ENCODE measurements at regions not wholly inside any gene's neighbourhood (a gene's known extent, or its start where the extent isn't known, plus 50 kb on each side); places are given as distances from the start of the nearest gene placed in this dataset.

- H3K4me1 ChIP-seq (ENCODE audit: control insufficient read depth, low read depth, low read length): no peaks in the 10 kb centered on the region
- no peak overlapping the region for H3K9ac ChIP-seq (ENCODE audit: low read length)
- no peak overlapping the region for H3K27ac ChIP-seq (ENCODE audit: low read length)
- no peaks in the 10 kb centered on the region for H3K36me3 ChIP-seq (ENCODE audit: control insufficient read depth, low read depth, low read length)
- H3K27me3 ChIP-seq (ENCODE audit: control insufficient read depth, insufficient read depth, low read length): no peaks in the 10 kb centered on the region
- H3K9me3 ChIP-seq (ENCODE audit: control insufficient read depth, low read depth, low read length): no peaks in the 10 kb centered on the region
- H3K4me3 ChIP-seq (ENCODE audit: low read length): no peak overlapping the region
These were observed 200.9 kb upstream of the SOX9 start for GRCh38 chr17:71919896-71920295.

DNA sequence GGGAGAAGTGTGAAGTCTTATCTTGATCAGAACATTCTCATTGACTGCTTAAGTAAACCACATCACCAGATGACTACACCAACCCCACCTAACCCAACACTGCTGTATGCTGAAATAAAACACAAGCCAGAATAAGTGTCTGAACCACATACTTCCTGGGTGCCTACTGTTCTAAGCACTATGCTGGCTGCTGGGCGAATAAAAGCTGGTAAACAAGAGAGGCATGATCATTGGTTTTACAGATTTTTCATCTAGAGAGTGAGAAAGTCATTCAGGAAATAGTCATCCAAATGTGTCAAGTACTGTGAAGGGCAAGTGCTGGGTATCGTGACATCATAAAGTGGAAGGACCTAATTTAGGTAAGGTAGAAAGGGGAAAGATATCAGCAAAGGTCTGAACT, 199.0 kb upstream of the SOX9 start:
- Histone ChIP-seq H3K36me3 (ENCODE audit: control insufficient read depth, low read depth, low read length) (no peaks in the 10 kb centered on the region), H3K4me1 (ENCODE audit: control insufficient read depth, low read depth, low read length) (no peaks in the 10 kb centered on the region), H3K9ac (ENCODE audit: low read length) (no peak overlapping the region), H3K9me3 (ENCODE audit: control insufficient read depth, low read depth, low read length) (no peaks in the 10 kb centered on the region), H3K27me3 (ENCODE audit: control insufficient read depth, insufficient read depth, low read length) (no peaks in the 10 kb centered on the region), H3K27ac (ENCODE audit: low read length) (no peak overlapping the region), H3K4me3 (ENCODE audit: low read length) (no peak overlapping the region)

DNA sequence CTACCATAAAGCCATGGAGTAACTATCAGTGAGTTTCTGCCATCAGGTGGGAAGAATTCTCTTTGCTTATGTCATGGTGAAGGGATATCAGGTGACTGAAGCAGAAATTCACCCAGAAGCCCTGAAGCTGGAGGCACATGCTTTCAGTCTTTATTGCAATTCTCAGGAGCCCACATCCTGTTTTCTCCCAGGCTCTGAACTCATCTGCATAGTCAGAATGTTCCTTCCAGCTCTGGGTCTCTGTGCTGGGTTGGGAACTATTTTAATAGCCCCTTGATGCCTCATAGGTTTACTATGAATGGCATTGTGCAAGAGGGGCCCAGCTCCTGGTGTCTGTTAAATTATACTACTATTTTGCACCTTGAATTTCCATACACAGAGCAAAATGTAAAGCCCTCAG, 198.4 kb upstream of the SOX9 start:
- H3K4me1 ChIP-seq (ENCODE audit: control insufficient read depth, low read depth, low read length): no peaks in the 10 kb centered on the region
- no peak overlapping the region for H3K27ac ChIP-seq (ENCODE audit: low read length)
- H3K9ac ChIP-seq (ENCODE audit: low read length): no peak overlapping the region
- H3K4me3 ChIP-seq (ENCODE audit: low read length): no peak overlapping the region
- H3K27me3 ChIP-seq (ENCODE audit: control insufficient read depth, insufficient read depth, low read length): no peaks in the 10 kb centered on the region
- no peaks in the 10 kb centered on the region for H3K9me3 ChIP-seq (ENCODE audit: control insufficient read depth, low read depth, low read length)
- H3K36me3 ChIP-seq (ENCODE audit: control insufficient read depth, low read depth, low read length): no peaks in the 10 kb centered on the region

- Histone ChIP-seq H3K4me3 (ENCODE audit: low read length) (no peak overlapping the region), H3K27ac (ENCODE audit: low read length) (no peak overlapping the region), H3K4me1 (ENCODE audit: control insufficient read depth, low read depth, low read length) (no peaks in the 10 kb centered on the region), H3K9me3 (ENCODE audit: control insufficient read depth, low read depth, low read length) (no peaks in the 10 kb centered on the region), H3K9ac (ENCODE audit: low read length) (no peak overlapping the region), H3K36me3 (ENCODE audit: control insufficient read depth, low read depth, low read length) (no peaks in the 10 kb centered on the region), H3K27me3 (ENCODE audit: control insufficient read depth, insufficient read depth, low read length) (no peaks in the 10 kb centered on the region)
These were observed 193.9 kb upstream of the SOX9 start for GRCh38 chr17:71926746-71927398.

DNA sequence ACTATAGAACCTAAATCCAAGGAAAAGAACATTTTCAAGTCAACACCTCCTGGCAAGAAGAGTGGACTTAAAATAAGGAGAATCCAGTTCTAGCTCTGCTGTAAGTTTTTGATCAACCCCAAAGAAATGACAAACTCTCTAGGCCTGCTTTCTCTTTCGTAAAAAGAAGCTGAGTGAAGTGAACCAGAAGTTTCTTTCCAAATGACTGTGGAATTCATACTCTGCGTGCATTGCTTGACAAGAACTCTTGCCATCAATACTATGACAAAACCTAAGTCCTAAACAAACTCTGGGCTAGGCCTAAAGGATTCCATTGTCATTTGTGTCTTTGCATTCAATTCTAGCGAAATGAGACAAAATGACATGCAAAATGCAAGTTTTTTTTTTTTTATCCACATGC, 187.5 kb upstream of the SOX9 start:
- Histone ChIP-seq H3K4me3 (ENCODE audit: low read length) (no peak overlapping the region), H3K9me3 (ENCODE audit: control insufficient read depth, low read depth, low read length) (no peaks in the 10 kb centered on the region)

DNA sequence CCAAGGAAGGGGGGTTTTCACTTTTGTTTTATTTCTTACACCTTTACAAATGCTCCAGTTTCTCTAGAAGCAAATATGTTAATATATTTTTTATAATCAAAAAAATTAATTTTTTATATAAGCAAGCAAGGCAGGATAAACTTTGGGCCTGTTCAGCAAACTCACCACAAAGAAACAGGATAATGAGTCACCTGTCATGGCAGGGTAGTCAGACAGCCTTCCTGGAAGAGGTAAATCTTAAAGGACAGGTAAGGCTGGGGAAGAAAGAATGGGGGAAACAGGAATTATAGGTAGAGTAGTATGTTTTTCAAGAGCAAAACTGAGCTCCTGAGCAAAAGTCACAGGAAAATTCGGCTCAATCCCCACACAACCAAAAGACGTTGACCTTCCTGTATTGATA, 186.3 kb upstream of the SOX9 start:
- H3K4me3 ChIP-seq (ENCODE audit: low read length): no peak overlapping the region
- no peaks in the 10 kb centered on the region for H3K27me3 ChIP-seq (ENCODE audit: control insufficient read depth, insufficient read depth, low read length)
- H3K4me1 ChIP-seq (ENCODE audit: control insufficient read depth, low read depth, low read length): no peaks in the 10 kb centered on the region
- H3K9ac ChIP-seq (ENCODE audit: low read length): no peak overlapping the region
- H3K27ac ChIP-seq (ENCODE audit: low read length): no peak overlapping the region
- no peaks in the 10 kb centered on the region for H3K36me3 ChIP-seq (ENCODE audit: control insufficient read depth, low read depth, low read length)
- H3K9me3 ChIP-seq (ENCODE audit: control insufficient read depth, low read depth, low read length): no peaks in the 10 kb centered on the region

More for the DNA sequence above, 187.5 kb upstream of the SOX9 start:
- Histone ChIP-seq H3K4me1 (ENCODE audit: control insufficient read depth, low read depth, low read length) (no peaks in the 10 kb centered on the region), H3K27ac (ENCODE audit: low read length) (no peak overlapping the region), H3K36me3 (ENCODE audit: control insufficient read depth, low read depth, low read length) (no peaks in the 10 kb centered on the region), H3K9ac (ENCODE audit: low read length) (no peak overlapping the region), H3K27me3 (ENCODE audit: control insufficient read depth, insufficient read depth, low read length) (no peaks in the 10 kb centered on the region)

DNA sequence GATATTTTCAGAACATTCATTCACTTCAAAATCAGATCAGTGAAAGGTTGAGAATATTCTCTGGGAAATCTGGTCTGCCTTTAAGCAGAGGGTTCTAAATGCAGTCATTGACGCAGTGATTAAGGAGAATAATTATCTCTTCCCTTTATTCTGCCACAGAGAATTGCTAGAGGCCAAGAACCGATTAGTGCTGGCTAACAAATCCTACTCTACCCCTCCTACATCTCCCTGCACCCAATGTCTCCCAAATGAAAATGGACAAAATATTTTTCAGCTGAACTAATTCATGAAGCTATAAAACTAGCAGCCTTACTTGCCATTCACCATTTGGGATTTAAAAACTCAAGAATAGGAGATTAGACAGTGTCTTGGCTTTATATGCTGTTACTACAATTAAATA, 185.5 kb upstream of the SOX9 start:
- no peaks in the 10 kb centered on the region for H3K27me3 ChIP-seq (ENCODE audit: control insufficient read depth, insufficient read depth, low read length)
- no peaks in the 10 kb centered on the region for H3K36me3 ChIP-seq (ENCODE audit: control insufficient read depth, low read depth, low read length)
- H3K27ac ChIP-seq (ENCODE audit: low read length): no peak overlapping the region
- no peak overlapping the region for H3K4me3 ChIP-seq (ENCODE audit: low read length)
- H3K9ac ChIP-seq (ENCODE audit: low read length): no peak overlapping the region
- H3K9me3 ChIP-seq (ENCODE audit: control insufficient read depth, low read depth, low read length): no peaks in the 10 kb centered on the region
- no peaks in the 10 kb centered on the region for H3K4me1 ChIP-seq (ENCODE audit: control insufficient read depth, low read depth, low read length)

DNA sequence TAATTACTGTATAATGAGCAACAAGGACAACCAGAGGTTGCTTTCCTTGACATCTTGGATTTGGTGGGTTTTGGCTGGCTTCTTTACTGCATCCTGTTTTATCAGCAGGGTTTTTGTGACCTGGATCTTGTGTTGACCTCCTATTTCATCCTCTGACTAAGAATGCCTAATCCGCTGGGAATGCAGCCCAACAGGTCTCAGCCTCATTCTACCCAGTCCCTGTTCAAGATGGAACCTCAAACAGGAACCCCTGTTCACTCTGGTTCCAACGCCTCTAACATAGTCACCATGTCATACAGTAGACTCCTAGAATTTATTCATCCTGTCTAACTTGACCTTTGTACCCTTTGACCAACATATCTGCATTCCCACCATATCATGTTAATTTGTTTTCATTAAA, 183.8 kb upstream of the SOX9 start:
- no peaks in the 10 kb centered on the region for H3K4me1 ChIP-seq (ENCODE audit: control insufficient read depth, low read depth, low read length)
- no peaks in the 10 kb centered on the region for H3K9me3 ChIP-seq (ENCODE audit: control insufficient read depth, low read depth, low read length)
- no peak overlapping the region for H3K9ac ChIP-seq (ENCODE audit: low read length)
- no peak overlapping the region for H3K27ac ChIP-seq (ENCODE audit: low read length)
- H3K36me3 ChIP-seq (ENCODE audit: control insufficient read depth, low read depth, low read length): no peaks in the 10 kb centered on the region
- no peak overlapping the region for H3K4me3 ChIP-seq (ENCODE audit: low read length)
- no peaks in the 10 kb centered on the region for H3K27me3 ChIP-seq (ENCODE audit: control insufficient read depth, insufficient read depth, low read length)

- Histone ChIP-seq H3K36me3 (ENCODE audit: control insufficient read depth, low read depth, low read length) (no peaks in the 10 kb centered on the region), H3K9ac (ENCODE audit: low read length) (no peak overlapping the region), H3K27me3 (ENCODE audit: control insufficient read depth, insufficient read depth, low read length) (no peaks in the 10 kb centered on the region), H3K9me3 (ENCODE audit: control insufficient read depth, low read depth, low read length) (no peaks in the 10 kb centered on the region), H3K27ac (ENCODE audit: low read length) (no peak overlapping the region), H3K4me1 (ENCODE audit: control insufficient read depth, low read depth, low read length) (no peaks in the 10 kb centered on the region), H3K4me3 (ENCODE audit: low read length) (no peak overlapping the region)
These were observed 182.9 kb upstream of the SOX9 start for GRCh38 chr17:71937914-71938313.

GRCh38 chr17:71938340-71939010, 182.3 kb upstream of the SOX9 start:
- Histone ChIP-seq H3K27me3 (ENCODE audit: control insufficient read depth, insufficient read depth, low read length) (no peaks in the 10 kb centered on the region), H3K4me3 (ENCODE audit: low read length) (no peak overlapping the region), H3K4me1 (ENCODE audit: control insufficient read depth, low read depth, low read length) (no peaks in the 10 kb centered on the region), H3K36me3 (ENCODE audit: control insufficient read depth, low read depth, low read length) (no peaks in the 10 kb centered on the region), H3K9ac (ENCODE audit: low read length) (no peak overlapping the region), H3K27ac (ENCODE audit: low read length) (no peak overlapping the region), H3K9me3 (ENCODE audit: control insufficient read depth, low read depth, low read length) (no peaks in the 10 kb centered on the region)

DNA sequence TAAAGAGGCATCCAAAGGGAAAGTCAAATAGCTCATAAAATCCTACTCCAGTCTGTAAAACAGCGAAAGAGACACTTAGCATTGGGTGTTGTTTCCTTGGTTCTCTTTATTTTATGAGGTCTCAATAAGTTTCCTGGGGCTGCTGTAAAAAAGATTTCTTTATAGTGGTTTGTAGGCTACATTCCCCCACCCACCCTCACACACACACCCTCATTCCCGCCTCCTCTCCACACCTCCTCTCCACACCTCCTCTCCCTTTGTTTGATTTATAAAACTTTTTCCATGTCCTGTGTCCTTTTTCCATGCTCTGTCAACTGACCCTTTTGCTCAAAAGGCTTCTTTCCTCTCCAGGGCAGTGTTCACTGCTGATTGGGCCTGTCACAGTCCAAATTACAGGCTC, 178.9 kb upstream of the SOX9 start:
- Histone ChIP-seq H3K27ac (ENCODE audit: low read length) (no peak overlapping the region), H3K4me3 (ENCODE audit: low read length) (no peak overlapping the region), H3K36me3 (ENCODE audit: control insufficient read depth, low read depth, low read length) (no peaks in the 10 kb centered on the region), H3K27me3 (ENCODE audit: control insufficient read depth, insufficient read depth, low read length) (no peaks in the 10 kb centered on the region), H3K4me1 (ENCODE audit: control insufficient read depth, low read depth, low read length) (no peaks in the 10 kb centered on the region), H3K9me3 (ENCODE audit: control insufficient read depth, low read depth, low read length) (no peaks in the 10 kb centered on the region), H3K9ac (ENCODE audit: low read length) (no peak overlapping the region)

DNA sequence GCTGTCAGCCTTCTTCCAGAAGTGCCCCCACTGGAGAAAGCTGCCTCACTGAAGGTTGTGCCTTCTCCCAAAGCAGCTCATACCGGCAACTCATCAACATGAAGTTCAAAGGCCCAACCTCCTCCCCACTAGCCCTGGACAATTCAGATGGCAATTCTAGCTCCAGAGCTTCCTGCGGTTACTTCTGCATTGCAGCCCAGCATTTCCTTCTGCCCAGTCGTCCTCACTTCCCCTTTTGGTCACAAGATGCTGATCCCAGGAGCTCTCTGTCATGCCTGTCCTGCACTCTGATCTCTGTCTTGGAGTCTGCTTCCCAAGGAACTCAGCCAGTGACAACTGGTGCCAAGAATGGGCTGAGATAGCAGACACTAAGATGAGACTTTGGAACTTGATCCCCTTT, 178.2 kb upstream of the SOX9 start:
- no peaks in the 10 kb centered on the region for H3K27me3 ChIP-seq (ENCODE audit: control insufficient read depth, insufficient read depth, low read length)
- no peak overlapping the region for H3K9ac ChIP-seq (ENCODE audit: low read length)
- no peaks in the 10 kb centered on the region for H3K4me1 ChIP-seq (ENCODE audit: control insufficient read depth, low read depth, low read length)
- H3K27ac ChIP-seq (ENCODE audit: low read length): no peak overlapping the region
- no peak overlapping the region for H3K4me3 ChIP-seq (ENCODE audit: low read length)
- H3K36me3 ChIP-seq (ENCODE audit: control insufficient read depth, low read depth, low read length): no peaks in the 10 kb centered on the region
- no peaks in the 10 kb centered on the region for H3K9me3 ChIP-seq (ENCODE audit: control insufficient read depth, low read depth, low read length)

All from iPS-18a (cell line).